Fibroblast of skin of back (primary cell): ENCODE measurements at regions not wholly inside any gene's neighbourhood (a gene's known extent, or its start where the extent isn't known, plus 50 kb on each side); places are given as distances from the start of the nearest gene placed in this dataset.

Experiments
- DNase-seq: peaks from one replicate; pipeline ENCODE4 v3.0.0-alpha.2; 2013

- no peak for DNase-seq
Observed at GRCh38 chr2:70397186-70397585, 95.3 kb upstream of the FAM136A start.

GRCh38 chr2:70396612-70397011, 94.7 kb upstream of the FAM136A start:
- no peak for DNase-seq

- DNase-seq, result no peak
Observed at GRCh38 chr2:70393881-70394280, 92.0 kb upstream of the FAM136A start.

- no peak for DNase-seq
Observed at GRCh38 chr2:70391988-70392387, 90.1 kb upstream of the FAM136A start.

GRCh38 chr2:70391259-70391658, 89.4 kb upstream of the FAM136A start:
- no peak for DNase-seq

- no peak for DNase-seq
Observed at GRCh38 chr2:70388813-70389212, 86.9 kb upstream of the FAM136A start.

GRCh38 chr2:70388128-70388527, 86.3 kb upstream of the FAM136A start:
- no peak for DNase-seq

GRCh38 chr2:70385966-70386595, 84.2 kb upstream of the FAM136A start:
- DNase-seq, result peak; percentile 1

- DNase-seq, result no peak
Observed at GRCh38 chr2:70385204-70385603, 83.3 kb upstream of the FAM136A start.

- DNase-seq, result peak; percentile 11
Observed at GRCh38 chr2:70381821-70382220, 80.0 kb upstream of the FAM136A start.

- no peak for DNase-seq
Observed at GRCh38 chr2:70381235-70381634, 79.4 kb upstream of the FAM136A start.

GRCh38 chr2:70380621-70381020, 78.8 kb upstream of the FAM136A start:
- no peak for DNase-seq

- no peak for DNase-seq
Observed at GRCh38 chr2:70374616-70375015, 72.7 kb upstream of the FAM136A start.

GRCh38 chr2:70371753-70372152, 69.9 kb upstream of the FAM136A start:
- peak; percentile 85 for DNase-seq

- no peak for DNase-seq
Observed at GRCh38 chr2:70369082-70369481, 67.2 kb upstream of the FAM136A start.

- no peak for DNase-seq
Observed at GRCh38 chr2:70368545-70368944, 66.7 kb upstream of the FAM136A start.

GRCh38 chr2:70367722-70368323, 66.0 kb upstream of the FAM136A start:
- peak; percentile 13 for DNase-seq

- no peak for DNase-seq
Observed at GRCh38 chr2:70362661-70363060, 60.8 kb upstream of the FAM136A start.

- no peak for DNase-seq
Observed at GRCh38 chr2:70360661-70361270, 58.9 kb upstream of the FAM136A start.

- peak; percentile 76 for DNase-seq
Observed at GRCh38 chr2:70357684-70358071, 55.8 kb upstream of the FAM136A start.

GRCh38 chr2:70356941-70357683, 55.2 kb upstream of the FAM136A start:
- no peak for DNase-seq

- DNase-seq, result no peak
Observed at GRCh38 chr2:70354264-70354949, 52.5 kb upstream of the FAM136A start.
